Type B pancreatic cell (in vitro differentiated cells): ENCODE measurements at regions not wholly inside any gene's neighbourhood (a gene's known extent, or its start where the extent isn't known, plus 50 kb on each side); places are given as distances from the start of the nearest gene placed in this dataset.
"Not testable (repeated sequence)": the region's sequence is repeated elsewhere in the genome, so short reads cannot be mapped to it uniquely, and the experiment has no call there.

Experiments
- DNase-seq: peaks from one replicate; pipeline ENCODE4 v3.0.0; 2021; ENCODE audit warnings: mixed read lengths; ENCODE audit not compliant: unreplicated experiment; ENCODE audit errors: extremely low spot score
- H3K27ac Mint-ChIP-seq: 2 replicates; pipeline ENCODE4 v1.8.0; 2021; ENCODE audit warnings: mild to moderate bottlenecking, mixed read lengths
- H3K27me3 Mint-ChIP-seq: 2 replicates; pipeline ENCODE4 v1.8.0; 2021; ENCODE audit warnings: mixed read lengths
- H3K36me3 Mint-ChIP-seq: 2 replicates; pipeline ENCODE4 v1.8.0; 2021; ENCODE audit warnings: mixed read lengths
- H3K4me1 Mint-ChIP-seq: one replicate; pipeline ENCODE4 v1.8.0; 2021; ENCODE audit warnings: mixed read lengths; ENCODE audit not compliant: unreplicated experiment
- H3K4me3 Mint-ChIP-seq: 2 replicates; pipeline ENCODE4 v1.8.0; 2021; ENCODE audit warnings: mild to moderate bottlenecking, mixed read lengths
- H3K9me3 Mint-ChIP-seq: 2 replicates; pipeline ENCODE4 v1.8.0; 2021; ENCODE audit warnings: mixed read lengths
- CTCF ChIP-seq: fragments of 200-600 bp; sonication (generic); conservative IDR thresholded peaks from 2 replicates; pipeline ENCODE4 v1.5.0; 2021; ENCODE audit warnings: antibody characterized with exemption, mild to moderate bottlenecking

GRCh38 chrX:122641136-122641535, 542.9 kb upstream of the GRIA3 start:
- H3K36me3 Mint-ChIP-seq: no peaks in the 10 kb centered on the region
- TF ChIP-seq CTCF: no peak
- H3K4me1 Mint-ChIP-seq: no peaks in the 10 kb centered on the region
- no peaks in the 10 kb centered on the region for H3K9me3 Mint-ChIP-seq
- no peak overlapping the region for H3K27ac Mint-ChIP-seq
- no peak for DNase-seq
- H3K4me3 Mint-ChIP-seq: no peak overlapping the region
- H3K27me3 Mint-ChIP-seq: no peaks in the 10 kb centered on the region

GRCh38 chrX:122641826-122642225, 542.3 kb upstream of the GRIA3 start:
- DNase-seq: no peak
- Mint-ChIP-seq H3K9me3 (no peaks in the 10 kb centered on the region), H3K4me3 (no peak overlapping the region), H3K4me1 (no peaks in the 10 kb centered on the region), H3K27ac (no peak overlapping the region), H3K36me3 (no peaks in the 10 kb centered on the region), H3K27me3 (no peaks in the 10 kb centered on the region)
- no peak for TF ChIP-seq CTCF

- not testable (repeated sequence) for H3K36me3 Mint-ChIP-seq, H3K9me3 Mint-ChIP-seq, DNase-seq, H3K4me3 Mint-ChIP-seq, H3K27me3 Mint-ChIP-seq, H3K4me1 Mint-ChIP-seq, H3K27ac Mint-ChIP-seq
Measured at GRCh38 chrX:122655256-122655655, 528.8 kb upstream of the GRIA3 start.

GRCh38 chrX:122666601-122667000, 517.5 kb upstream of the GRIA3 start:
- no peaks in the 10 kb centered on the region for H3K4me1 Mint-ChIP-seq
- H3K27me3 Mint-ChIP-seq: no peaks in the 10 kb centered on the region
- TF ChIP-seq CTCF: no peak
- H3K36me3 Mint-ChIP-seq: no peaks in the 10 kb centered on the region
- no peak overlapping the region for H3K27ac Mint-ChIP-seq
- no peak overlapping the region for H3K4me3 Mint-ChIP-seq
- H3K9me3 Mint-ChIP-seq: no peaks in the 10 kb centered on the region
- no peak for DNase-seq

- no peak overlapping the region for H3K4me3 Mint-ChIP-seq
- no peaks in the 10 kb centered on the region for H3K36me3 Mint-ChIP-seq
- TF ChIP-seq CTCF: no peak
- H3K27ac Mint-ChIP-seq: no peak overlapping the region
- no peaks in the 10 kb centered on the region for H3K9me3 Mint-ChIP-seq
- no peaks in the 10 kb centered on the region for H3K27me3 Mint-ChIP-seq
- no peak for DNase-seq
- H3K4me1 Mint-ChIP-seq: no peaks in the 10 kb centered on the region
Measured at GRCh38 chrX:122667667-122668066, 516.4 kb upstream of the GRIA3 start.

- H3K4me1 Mint-ChIP-seq: no peaks in the 10 kb centered on the region
- TF ChIP-seq CTCF: no peak
- no peak overlapping the region for H3K27ac Mint-ChIP-seq
- no peaks in the 10 kb centered on the region for H3K36me3 Mint-ChIP-seq
- no peak overlapping the region for H3K4me3 Mint-ChIP-seq
- no peak for DNase-seq
- H3K9me3 Mint-ChIP-seq: no peaks in the 10 kb centered on the region
- no peaks in the 10 kb centered on the region for H3K27me3 Mint-ChIP-seq
Measured at GRCh38 chrX:122703762-122704161, 480.3 kb upstream of the GRIA3 start.
